HepG2 (cell line): ENCODE measurements at regions not wholly inside any gene's neighbourhood (a gene's known extent, or its start where the extent isn't known, plus 50 kb on each side); places are given as distances from the start of the nearest gene placed in this dataset.

Experiments used
- CTCF ChIP-seq: sonication (generic); formaldehyde crosslinking; IDR thresholded peaks from 2 replicates; pipeline ENCODE4 v1.5.0; 2020; ENCODE audit warnings: mild to moderate bottlenecking, missing genetic modification reagents, moderate library complexity
- KAT8 ChIP-seq: IDR thresholded peaks from 2 replicates; pipeline ENCODE4 v1.6.1; 2016; ENCODE audit warnings: missing genetic modification reagents, missing compliant biosample characterization
- ZNF883 ChIP-seq: sonication (generic); formaldehyde crosslinking; IDR thresholded peaks from 2 replicates; pipeline ENCODE4 v1.5.1; 2020; ENCODE audit warnings: mild to moderate bottlenecking, missing genetic modification reagents; ENCODE audit errors: not compliant biosample characterization

DNA sequence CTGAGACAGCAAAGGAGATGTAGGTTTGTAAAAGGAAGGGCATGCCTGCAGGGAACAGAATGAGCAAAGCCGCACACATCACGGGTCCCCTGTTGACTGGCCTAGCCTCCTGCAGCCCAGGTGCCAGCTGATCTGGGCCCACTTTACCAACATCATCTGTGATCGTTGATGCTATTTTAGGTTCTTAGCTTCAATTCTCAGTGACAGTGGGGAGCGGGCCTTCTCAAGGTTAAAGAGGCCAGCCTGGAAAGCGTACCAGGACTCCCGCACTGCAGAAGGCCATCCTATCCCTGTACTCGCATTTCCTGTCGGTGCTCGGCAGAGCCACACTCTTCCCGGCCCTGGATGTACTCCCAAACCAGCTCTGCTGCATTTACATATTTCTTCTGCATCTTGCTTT lies 213.5 kb upstream of the IRX1 start:
- TF ChIP-seq CTCF (CRISPR knock-in tag) (no peak), KAT8 (no peak), ZNF883 (CRISPR knock-in tag) (no peak)
